ENCODE measurements at regions not wholly inside any gene's neighbourhood (a gene's known extent, or its start where the extent isn't known, plus 50 kb on each side); places are given as distances from the start of the nearest gene placed in this dataset.

DNA sequence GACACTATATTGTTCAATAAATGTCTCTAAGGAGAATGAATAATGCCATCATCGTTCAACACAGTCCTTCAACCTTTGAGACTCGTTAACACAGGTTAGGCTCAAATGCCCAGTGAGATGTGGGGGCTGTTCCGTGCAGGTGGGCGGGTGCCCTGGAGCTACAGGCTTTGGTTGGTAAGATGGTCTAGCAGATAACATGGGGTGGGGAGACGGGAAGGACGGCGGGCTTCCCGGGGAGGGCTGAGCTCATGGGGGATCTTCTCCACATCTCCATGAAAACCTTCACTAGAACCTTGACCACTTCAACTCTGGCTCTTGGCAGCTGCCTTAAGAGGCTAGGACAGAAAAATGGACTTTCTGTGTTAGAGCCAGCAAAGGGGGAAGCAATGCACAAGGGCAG, 134.1 kb upstream of the TCERG1L start:
- no peak for DNase-seq (ENCODE audit: low read depth in 2 of 2)

DNA sequence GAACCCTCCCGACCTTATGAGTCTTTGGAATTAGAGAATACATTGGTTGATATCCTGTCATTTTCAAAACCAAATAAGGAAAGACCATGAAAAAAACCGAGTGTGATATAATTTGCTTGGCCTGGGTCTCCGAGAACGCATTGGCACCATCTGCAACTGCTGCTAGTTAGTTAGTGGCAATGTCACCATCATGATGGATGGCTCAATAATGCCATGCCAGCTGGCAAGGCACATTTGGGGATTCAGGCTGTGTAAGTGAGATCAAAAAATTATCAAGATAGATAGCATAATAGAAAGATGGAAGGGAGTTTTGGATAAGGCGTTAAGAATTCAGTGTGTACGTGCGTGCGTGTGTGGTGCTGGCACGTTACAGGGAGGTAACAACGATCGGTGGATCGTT, 134.7 kb upstream of the TCERG1L start:
- DNase-seq (ENCODE audit: low read depth in 2 of 2) = no peak

DNA sequence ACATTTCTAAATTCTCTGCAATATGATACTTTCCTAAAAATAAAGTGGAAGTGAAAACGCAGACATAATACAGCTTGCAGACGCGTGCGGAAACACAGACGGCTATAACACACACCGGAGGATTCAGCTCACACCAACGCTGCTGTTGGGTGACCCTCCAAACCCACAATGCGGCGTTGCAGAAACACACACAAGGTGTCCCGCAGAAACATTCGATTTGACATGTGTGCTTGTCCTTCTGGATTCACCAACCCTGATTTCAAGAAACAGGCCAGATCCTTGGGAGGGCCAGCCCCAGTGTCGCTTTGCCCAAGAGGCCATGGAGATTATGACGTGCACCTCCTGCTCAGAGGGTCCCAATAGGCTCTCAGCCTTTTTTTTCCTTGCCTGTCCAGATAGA, 136.7 kb upstream of the TCERG1L start:
- no peak for DNase-seq (ENCODE audit: low read depth in 2 of 2)

DNA sequence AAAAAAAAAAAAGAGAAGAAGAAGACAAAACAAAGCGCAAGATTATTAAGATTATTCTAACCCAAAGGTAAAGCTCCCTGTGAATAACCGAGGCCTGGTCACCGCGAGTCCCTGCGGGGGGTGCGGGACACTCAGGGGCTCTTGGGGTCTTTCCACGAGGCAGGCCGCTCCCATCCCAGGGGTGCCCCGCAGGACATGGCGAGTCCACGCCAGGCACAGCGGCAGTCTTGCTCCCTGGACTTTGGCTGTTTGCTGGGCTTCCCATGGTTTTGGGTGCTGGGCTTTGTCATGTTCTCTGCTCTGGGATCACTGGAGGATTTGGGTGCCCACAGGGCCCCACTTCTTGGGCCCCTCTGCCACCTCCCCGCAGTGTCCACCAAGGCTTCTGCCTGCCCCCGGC, 137.4 kb upstream of the TCERG1L start:
- DNase-seq (ENCODE audit: low read depth in 2 of 2) = no peak

DNA sequence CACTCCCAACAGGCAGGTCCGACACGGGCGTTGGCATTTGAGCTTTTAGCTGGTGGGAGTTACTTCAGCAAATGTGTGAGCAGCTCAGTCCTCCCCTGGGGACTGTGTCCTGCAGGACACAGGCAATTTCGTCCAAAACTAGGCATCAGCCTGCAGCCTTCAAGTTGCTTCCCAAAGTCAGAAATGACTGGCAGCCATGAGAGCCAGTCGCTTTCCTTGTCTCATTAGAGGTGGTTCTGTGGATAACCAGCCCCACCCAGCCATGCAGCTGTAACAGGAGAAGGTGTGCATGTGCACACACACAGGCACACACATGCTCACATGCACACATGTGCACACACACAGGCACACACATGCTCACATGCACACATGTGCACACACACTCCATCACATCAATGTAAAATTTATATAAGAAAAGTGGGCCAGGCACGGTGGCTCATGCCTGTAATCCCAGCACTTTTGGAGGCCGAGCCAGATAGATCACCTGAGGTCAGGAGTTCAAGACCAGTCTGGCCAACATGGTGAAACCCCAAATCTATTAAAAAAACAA, 138.8 kb upstream of the TCERG1L start:
- no peak for DNase-seq (ENCODE audit: low read depth in 2 of 2)

DNA sequence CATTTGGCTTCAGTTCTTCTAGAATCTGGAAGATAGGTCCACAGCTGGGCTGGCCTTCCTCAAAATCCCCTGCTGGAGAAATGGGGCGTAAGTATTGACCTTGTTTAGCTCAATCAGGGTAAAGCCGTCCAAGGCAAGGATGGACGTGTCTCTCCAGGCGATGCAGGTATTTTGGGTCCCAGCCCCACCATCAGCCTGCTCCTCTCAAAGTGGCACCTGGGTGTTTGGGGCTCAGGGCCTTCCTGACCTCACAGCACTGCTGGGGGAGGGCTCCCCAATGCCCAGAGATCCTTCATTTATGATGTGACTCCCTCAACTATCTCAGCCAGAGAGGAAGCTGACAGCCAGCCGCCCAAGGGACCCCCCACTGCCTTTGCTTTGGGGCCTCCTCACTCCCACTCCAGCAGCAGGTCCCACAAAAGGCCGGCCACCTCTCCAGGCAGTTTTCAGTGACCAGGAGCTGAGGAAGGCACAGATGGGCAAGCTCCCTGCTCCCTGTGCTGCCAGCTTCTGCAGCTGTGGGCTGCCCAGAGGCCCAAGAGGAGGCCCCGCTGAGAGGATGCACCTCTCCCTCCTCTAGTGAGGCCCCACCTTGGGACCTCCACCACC, 140.0 kb upstream of the TCERG1L start:
- no peak for DNase-seq (ENCODE audit: low read depth in 2 of 2)

DNA sequence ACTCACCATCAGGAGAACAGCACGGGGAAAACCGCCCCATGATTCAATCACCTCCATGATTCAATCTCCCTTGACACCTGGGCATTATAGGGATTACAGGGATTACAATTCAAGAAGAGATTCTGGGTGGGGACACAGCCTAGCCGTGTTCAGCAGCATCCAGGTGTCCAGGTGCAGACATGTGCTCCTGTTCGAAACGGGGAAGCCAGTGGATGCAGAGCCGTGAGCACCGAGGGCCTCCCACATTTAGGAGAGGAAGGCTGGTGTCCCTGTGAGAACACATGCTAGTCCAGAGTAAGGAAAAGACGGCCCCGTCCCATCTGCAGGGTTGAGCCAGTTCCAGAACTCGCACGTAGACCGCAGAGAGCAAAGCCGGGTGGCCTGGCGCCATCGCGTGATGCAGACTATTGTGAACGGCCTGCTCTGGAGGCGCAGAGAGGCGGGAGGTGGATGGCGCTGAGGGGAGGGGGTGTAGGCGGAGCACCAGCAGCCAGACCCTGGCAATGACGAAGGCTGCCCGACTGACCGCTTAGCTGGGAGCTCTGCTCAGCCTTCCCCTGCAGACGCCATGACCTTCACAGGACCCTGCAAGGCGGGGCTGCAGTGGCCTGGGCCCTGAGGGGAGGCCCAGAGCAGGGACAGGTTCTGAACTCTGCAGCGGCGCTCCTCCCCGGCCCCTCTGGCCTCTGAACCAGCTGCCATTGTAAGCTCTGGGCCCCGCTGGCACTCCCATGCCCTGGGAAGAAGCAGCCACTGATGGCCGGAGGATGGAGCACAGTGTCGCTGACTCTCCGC, 141.6 kb upstream of the TCERG1L start:
- no peak for DNase-seq (ENCODE audit: low read depth in 2 of 2)

DNA sequence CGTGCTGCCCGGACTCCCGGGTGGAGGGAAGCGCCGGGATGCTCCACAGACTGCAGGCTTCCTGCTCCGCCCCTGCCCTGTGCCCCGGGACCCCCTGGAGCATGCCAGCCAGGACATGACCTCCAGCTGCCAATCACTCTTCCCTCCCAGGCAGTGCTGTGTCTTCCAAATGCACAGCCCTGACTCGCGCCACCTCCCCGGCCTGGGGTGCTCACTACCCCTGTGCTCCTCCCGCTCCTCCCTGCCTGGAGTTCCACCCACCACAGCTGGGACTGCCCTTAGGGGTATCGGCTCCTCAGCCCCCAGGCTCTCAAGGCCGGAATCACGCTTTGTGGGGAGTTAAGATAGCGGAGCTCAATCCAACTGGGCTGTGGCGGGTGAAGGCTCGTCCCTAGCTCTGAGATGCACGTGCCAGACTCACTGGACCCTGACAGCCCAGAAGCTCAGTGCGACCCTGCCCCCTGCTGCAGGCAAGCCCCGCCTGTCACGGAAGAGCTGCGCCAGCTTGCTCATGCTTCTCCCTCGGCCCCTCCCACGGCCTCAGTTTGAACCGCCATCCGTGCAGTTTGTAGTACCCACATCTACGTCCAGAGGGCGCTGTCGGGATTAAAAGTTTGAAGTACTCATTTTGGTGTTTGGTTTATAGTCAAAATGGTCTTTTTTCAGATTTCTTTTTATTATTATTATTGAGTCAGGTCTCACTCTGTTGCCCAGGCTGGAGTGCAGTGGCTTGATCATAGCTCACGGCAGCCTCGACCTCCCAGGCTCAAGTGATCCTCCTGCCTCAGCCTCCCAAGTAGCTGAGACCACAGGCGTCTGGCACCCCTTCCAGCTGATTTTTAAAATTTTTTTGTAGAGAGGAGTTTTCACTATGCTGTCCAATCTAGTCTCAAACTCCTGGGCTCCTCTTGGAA, 142.5 kb upstream of the TCERG1L start:
- peak; percentile 43 to 81 for DNase-seq (ENCODE audit: low read depth in 2 of 2)

DNA sequence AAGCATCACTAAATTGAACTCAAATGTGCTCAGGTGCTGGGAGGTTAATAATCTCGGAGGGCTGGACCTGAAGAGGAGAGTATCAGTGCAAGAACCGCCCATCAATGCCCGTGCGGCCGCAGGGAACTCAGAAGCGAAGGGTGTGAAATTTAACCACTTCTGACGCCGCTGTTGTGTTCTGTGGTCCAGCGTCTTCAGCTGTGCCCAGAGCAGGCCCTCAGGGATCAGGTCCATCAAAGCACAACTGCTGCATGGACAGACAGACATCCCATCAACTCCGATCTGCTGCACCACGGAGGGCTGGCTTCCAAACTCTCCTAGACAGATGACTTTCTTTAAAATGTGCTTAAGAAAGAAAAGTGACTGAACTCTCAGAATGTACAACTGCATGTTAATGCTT, 144.9 kb upstream of the TCERG1L start:
- no peak for DNase-seq (ENCODE audit: low read depth in 2 of 2)

DNA sequence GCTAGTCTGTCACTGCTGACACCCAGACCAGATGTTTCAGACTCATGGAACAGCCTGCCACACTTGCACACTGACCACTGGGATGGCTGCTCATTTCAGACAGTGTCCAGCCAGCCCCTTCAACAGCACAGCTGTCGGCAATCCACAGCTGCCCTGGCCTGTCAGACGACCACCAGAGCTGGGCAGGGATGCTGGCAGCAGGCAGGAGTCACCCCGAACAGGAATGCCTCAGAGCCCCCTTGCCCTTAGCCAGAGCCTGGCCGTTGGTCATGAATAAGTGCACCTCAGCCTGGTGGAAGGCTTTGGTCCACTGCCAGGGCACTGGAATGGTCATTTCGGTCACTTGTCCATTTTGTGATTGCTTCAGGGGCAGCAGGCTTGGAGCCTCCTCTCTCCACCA, 149.6 kb upstream of the TCERG1L start:
- no peak for DNase-seq (ENCODE audit: low read depth in 2 of 2)

DNA sequence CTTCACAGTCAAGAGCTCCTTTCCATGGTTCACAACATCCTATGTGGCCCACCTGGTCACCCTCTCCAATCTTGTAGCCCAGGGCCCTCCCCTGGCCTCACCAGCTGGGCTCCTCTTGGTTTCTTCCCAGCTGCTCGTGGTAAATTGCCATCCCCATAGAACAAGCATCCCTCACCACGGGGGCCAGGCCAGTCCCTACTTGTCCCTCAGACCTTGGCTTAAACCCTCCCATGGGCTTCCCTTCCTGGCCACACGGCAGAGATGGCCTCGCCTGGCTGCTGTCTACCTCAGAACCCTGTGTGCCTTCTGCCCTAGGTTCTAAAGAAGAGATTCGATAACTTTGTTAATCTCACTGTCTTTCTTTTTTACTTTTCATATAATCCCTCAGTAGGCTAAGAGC, 153.3 kb upstream of the TCERG1L start:
- no peak for DNase-seq (ENCODE audit: low read depth in 2 of 2)

DNA sequence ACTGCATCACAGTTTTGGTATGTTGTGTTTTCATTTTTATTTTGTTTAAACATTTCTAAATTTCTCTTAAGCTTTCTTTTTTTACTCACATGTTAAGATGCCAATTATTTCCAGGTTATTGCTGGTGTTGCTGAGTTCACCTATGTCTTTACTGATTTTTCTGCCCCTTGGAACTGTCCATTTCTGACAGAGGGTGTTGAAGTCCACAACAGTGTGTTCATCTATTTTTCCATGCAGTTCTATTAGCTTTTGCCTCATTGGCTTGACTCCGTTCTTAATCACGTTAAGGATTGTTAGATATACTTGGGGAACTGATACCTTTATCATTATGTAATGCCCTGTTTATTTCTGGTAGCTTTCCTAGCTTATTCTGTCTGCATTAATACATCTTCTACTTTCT, 158.0 kb upstream of the TCERG1L start:
- DNase-seq (ENCODE audit: low read depth in 2 of 2) = no peak

DNA sequence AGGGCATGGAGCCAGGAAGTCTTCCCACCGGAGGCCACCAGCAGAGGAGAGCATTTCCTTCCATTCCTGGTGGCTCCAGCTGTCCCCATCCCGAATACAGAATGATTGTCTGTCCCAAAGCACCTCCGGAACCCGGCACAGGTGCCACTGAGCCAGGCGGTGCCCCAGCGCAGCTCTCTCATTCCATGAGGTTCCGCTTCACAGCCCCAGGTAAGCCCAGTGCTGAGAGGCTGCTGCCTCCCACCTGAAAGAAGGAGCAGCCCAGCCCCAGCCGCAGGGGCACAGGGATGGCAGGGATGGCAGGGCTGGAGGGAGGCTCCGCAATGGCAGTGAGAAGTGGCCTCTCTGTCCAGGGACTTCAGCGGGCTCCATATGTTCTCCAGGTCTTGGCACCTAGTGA, 162.1 kb upstream of the TCERG1L start:
- no peak for DNase-seq (ENCODE audit: low read depth in 2 of 2)

DNA sequence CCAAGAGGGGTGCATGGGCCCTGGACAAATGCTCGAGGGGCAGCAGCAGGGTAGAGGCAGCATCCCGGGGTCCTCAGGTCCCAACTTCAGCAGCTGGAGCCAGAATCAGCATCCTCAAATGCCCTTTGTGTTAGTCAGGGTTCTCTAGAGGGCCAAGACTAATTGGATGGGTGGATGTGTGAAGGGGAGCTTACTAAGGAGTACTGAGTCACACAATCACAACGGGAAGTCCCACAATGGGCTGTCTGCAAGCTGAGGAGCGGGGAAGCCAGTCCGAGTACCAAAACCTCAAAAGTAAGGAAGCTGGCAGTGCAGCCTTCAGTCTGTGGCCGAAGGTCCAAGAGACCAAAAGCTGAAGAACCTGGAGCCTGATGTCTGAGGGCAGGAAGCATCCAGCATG, 162.9 kb upstream of the TCERG1L start:
- DNase-seq (ENCODE audit: low read depth in 2 of 2) = no peak

DNA sequence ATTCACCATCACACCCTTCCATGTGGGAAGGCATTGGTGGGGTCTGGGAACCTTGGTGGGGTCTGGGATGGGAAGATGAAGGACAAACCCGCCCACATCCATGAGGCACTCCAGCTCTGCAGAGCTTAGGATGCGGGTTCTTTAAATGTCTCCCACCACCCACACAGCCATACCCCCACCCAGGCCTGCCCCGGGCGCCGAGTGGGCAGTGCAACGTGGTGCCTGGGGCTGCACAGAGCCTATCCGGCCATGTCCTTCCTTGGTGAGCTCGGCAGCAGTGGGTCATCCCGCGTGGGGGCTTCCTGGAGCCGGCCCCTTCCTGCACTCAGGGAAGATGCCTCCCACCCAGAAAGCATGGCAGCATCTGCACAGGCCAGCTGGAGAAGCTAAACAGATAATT, 163.5 kb upstream of the TCERG1L start:
- no peak for DNase-seq (ENCODE audit: low read depth in 2 of 2)

DNA sequence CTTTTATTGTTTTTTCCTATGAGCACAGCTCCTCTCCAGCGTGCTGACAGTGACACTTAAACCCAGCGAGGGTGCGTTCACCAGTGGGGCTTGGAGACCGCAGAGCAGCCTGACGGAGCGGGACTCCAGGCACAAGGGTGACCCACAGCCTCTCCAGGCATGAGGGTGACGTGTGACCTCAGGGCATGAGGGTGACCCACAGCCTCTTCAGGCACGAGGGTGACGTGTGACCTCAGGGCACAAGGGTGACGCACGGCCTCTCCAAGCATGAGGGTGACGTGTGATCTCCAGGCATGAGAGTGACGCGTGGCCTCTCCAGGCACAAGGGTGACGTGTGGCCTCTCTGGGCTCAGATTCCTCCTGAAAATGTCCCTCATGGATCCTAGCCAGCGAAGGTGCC, 164.3 kb upstream of the TCERG1L start:
- DNase-seq (ENCODE audit: low read depth in 2 of 2) = no peak

DNA sequence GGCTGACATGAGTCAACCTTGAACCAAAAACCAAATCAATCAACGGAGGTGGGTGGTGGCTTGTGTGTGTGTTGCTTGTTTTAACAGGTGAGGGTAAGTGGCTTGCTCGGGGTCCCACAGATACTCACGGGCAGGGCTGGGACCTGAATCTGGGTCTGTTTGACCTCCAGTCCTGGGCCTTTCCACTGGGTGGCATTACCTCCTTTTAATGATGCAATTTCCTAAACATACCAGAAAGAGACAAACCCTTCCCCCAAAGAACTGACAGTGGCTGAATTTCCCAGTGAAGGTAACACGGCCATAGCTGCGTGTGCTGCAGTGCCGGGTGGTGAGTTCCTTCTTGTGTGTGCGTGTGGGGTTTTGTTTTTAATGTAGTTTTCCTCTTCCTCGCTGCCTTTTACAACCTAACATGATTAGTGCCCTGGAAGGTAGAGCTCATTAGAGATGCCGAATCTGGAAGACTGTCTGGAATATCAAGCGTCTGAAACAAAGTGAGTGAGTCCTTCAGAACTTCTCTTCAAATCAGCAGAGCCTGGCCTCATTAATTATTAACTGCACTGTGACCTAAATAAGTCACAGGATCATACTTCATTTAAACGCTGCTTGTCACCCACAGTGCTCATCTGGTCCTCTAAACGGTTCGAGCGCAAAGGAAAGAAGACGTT, 166.1 kb upstream of the TCERG1L start:
- DNase-seq (ENCODE audit: low read depth in 2 of 2) = no peak

DNA sequence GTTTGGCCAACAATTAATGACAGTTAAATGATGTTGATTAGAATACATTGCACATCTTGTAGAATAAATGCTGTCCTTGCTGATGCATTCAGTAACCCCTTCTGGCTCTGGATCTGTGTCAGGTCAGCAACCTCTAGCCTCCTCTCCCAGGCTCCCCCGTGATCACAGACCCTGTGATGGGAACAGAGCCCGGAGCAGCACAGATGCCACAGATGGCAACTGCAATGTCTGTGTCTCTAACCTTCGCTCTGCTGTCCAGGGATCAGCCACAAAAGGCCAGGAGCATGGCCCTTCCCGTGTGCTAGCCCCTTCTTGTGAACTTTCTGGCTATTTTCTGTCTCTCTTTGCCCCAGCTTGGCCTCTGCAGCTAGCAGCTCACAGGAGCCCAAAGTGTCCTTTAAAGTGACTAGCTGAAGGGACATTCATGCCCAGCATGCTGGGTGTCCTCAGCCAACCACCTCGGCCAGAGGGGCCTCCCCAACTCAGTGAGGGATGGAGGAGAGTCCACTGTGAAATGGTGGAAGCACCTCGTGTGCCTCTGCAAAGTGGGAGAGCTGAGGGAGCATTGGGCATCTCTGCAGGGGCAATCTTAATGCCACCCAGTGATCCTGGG, 167.0 kb upstream of the TCERG1L start:
- no peak for DNase-seq (ENCODE audit: low read depth in 2 of 2)

DNA sequence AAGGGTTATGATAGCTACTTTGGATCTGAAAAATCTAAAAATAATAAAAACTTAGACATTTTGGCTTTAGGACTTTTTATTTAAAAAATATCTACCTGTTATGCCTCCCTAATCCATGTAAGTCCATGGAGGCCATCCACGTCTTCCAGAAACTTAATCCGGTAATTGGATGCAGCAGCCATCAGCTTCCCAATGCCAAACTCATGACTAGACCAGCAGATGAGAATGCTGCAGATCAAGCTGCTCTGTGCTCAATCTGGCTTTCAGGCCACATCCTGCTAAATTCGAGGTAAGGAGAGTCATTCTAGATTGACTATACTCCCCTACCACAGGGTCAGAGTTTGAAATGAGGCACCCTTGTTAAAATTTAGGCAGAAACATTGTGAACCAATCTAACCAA, 168.5 kb upstream of the TCERG1L start:
- no peak for DNase-seq (ENCODE audit: low read depth in 2 of 2)

DNA sequence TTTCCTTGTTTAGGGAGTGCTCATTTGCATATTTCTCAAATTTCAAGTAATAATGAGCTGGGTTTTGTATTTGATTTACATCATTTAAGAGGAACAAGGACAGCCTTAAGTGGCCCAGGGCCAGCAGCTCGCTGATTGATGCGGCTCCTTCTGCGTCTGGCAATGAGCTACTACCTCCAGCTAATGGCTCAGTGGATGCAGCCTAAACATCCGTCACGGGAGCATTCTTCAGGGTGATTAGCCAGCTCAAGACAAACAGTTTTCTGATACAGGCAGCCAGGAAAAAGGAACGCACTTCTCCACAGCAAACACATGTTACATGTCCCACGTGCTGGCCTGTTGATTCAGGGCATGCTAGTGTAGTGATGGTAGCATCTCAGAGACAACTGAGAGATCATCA, 169.3 kb upstream of the TCERG1L start:
- no peak for DNase-seq (ENCODE audit: low read depth in 2 of 2)

DNA sequence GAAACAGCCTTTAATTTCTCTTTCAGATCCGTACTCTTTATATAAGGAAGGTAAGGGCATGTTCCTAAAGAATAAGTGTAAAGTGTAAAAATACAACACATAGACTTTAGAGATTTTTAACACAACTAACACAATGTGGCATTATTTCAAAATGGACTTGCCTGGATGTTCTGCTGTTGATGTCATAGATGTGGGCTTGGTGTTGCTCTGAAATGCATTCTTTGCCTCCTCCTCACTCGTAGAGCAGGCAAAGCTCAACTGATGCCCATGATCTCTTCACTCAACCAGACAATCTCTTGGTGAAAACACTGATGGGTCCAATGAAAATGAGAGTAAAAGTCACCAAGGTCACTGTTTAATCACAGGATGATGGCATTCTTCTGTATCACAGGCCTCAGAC, 174.2 kb upstream of the TCERG1L start:
- no peak for DNase-seq (ENCODE audit: low read depth in 2 of 2)

Measured in stimulated activated CD4-positive, alpha-beta T cell treated with anti-CD3 and anti-CD28 coated beads, Interleukin-12 subunit alpha, Interleukin-12 subunit beta, amount 100 ng/mL, for 24 hours (primary cell).